Progenitor cell of endocrine pancreas (in vitro differentiated cells): ENCODE measurements at regions not wholly inside any gene's neighbourhood (a gene's known extent, or its start where the extent isn't known, plus 50 kb on each side); places are given as distances from the start of the nearest gene placed in this dataset.

ENCODE experiments used
- DNase-seq: peaks from one replicate; pipeline ENCODE4 v3.0.0; 2021; ENCODE audit warnings: low spot score; ENCODE audit not compliant: unreplicated experiment
- H3K27ac Mint-ChIP-seq: 2 replicates; pipeline ENCODE4 v1.8.0; 2021; ENCODE audit warnings: mild to moderate bottlenecking, moderate library complexity, mixed read lengths
- H3K27me3 Mint-ChIP-seq: 2 replicates; pipeline ENCODE4 v1.8.0; 2021; ENCODE audit warnings: mixed read lengths
- H3K36me3 Mint-ChIP-seq: 2 replicates; pipeline ENCODE4 v1.8.0; 2022; ENCODE audit warnings: mixed read lengths; ENCODE audit not compliant: insufficient read depth
- H3K4me1 Mint-ChIP-seq: 2 replicates; pipeline ENCODE4 v1.8.0; 2021; ENCODE audit warnings: low read depth, mixed read lengths
- H3K4me3 Mint-ChIP-seq: 2 replicates; pipeline ENCODE4 v1.8.0; 2021; ENCODE audit warnings: low read depth, mild to moderate bottlenecking, moderate library complexity, mixed read lengths
- H3K9me3 Mint-ChIP-seq: 2 replicates; pipeline ENCODE4 v1.8.0; 2021; ENCODE audit warnings: low read depth, mixed read lengths
- TF ChIP-seq, protein P1 (sequence below): fragments of 200-600 bp; sonication (generic); IDR thresholded peaks from one replicate; pipeline ENCODE4 v1.5.0; 2021; ENCODE audit warnings: antibody characterized with exemption, mild to moderate bottlenecking; ENCODE audit not compliant: unreplicated experiment

DNA sequence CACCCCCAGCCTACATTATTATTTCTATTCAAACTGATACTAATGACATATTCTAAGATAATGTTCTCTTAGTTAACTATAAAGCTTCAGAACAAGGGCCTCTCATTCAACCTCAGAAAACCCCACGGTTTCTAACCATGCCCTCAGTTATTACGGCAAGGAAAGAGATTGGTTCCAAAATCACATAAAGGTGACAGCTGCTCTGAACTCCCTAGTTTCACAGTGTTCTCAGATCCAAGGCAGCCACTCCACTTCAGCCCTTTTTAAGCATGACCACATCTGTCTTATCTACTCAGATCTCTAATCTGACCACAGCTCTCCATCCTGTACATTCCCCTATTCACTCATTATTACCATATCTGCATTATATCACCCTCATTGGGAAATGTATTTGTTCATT lies 98.8 kb upstream of the CEP85L start:
- Mint-ChIP-seq H3K27me3 (no peaks in the 10 kb centered on the region), H3K9me3 (no peaks in the 10 kb centered on the region), H3K27ac (no peak overlapping the region), H3K4me1 (peaks cover 7% of the 10 kb centered on the region), H3K4me3 (no peak overlapping the region), H3K36me3 (no peaks in the 10 kb centered on the region)
- no peak for DNase-seq
- TF ChIP-seq, protein P1, sequence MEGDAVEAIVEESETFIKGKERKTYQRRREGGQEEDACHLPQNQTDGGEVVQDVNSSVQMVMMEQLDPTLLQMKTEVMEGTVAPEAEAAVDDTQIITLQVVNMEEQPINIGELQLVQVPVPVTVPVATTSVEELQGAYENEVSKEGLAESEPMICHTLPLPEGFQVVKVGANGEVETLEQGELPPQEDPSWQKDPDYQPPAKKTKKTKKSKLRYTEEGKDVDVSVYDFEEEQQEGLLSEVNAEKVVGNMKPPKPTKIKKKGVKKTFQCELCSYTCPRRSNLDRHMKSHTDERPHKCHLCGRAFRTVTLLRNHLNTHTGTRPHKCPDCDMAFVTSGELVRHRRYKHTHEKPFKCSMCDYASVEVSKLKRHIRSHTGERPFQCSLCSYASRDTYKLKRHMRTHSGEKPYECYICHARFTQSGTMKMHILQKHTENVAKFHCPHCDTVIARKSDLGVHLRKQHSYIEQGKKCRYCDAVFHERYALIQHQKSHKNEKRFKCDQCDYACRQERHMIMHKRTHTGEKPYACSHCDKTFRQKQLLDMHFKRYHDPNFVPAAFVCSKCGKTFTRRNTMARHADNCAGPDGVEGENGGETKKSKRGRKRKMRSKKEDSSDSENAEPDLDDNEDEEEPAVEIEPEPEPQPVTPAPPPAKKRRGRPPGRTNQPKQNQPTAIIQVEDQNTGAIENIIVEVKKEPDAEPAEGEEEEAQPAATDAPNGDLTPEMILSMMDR: no peak

DNA sequence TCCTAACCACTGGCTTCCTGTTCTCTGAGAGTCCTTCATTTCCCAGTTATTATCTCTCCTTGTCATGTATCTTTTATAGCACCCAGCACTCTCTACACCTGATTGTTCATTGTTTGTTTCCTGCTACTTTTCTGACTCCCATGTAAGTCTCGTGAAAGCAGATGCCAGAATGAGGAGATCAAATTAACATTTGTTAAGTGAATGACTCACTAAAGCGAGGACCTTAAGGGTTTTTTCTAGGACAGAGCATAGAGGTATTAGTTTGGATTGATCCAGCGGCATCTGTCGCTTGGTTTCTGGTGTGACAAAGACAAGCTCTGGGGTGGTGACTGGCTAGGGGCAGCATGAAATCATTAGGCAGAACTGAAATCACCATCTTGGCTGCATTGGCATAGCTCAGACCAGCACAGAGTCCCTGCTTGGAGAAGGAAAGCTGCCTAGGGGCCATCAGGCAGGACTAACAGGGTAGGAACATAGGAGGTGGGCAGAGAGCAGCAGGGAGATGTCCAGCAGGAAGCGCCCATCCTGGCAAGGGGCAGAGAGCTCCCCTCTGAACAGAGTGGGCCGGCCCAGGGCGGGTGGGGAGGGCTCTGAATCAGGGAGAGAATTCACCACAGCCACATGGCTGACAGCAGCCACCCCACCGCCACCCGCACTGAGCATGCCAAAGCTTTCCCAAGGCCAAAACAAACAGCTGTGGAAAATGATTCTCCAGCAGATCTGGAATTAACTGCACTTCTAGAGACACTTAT lies 97.1 kb upstream of the CEP85L start:
- Mint-ChIP-seq H3K36me3 (no peaks in the 10 kb centered on the region), H3K27me3 (peaks cover 6% of the 10 kb centered on the region), H3K4me1 (peaks cover 7% of the 10 kb centered on the region), H3K4me3 (no peak overlapping the region), H3K27ac (peak overlapping the region; percentile 81), H3K9me3 (no peaks in the 10 kb centered on the region)
- TF ChIP-seq, protein P1: no peak
- DNase-seq: no peak

DNA sequence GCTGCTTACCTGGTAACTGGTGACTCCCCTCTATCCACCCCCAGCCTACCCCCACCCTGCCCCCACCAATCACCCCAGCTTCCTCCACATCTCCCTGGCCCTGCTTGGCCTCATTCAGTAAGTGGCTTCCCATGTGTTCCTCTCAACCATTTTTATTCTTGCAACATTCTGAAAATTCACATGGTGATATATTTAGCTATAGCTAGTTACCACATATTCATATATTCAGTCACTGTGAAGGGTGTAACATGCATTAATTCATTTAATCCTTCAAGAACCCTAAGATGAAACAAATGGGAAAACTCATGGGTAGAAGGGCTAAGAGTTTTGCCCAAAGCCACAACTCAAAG lies 95.4 kb upstream of the CEP85L start:
- Mint-ChIP-seq H3K36me3 (no peaks in the 10 kb centered on the region), H3K4me3 (no peak overlapping the region), H3K9me3 (no peaks in the 10 kb centered on the region), H3K27me3 (peaks cover 6% of the 10 kb centered on the region), H3K4me1 (peaks cover 7% of the 10 kb centered on the region), H3K27ac (no peak overlapping the region)
- no peak for DNase-seq
- TF ChIP-seq, protein P1: no peak

DNA sequence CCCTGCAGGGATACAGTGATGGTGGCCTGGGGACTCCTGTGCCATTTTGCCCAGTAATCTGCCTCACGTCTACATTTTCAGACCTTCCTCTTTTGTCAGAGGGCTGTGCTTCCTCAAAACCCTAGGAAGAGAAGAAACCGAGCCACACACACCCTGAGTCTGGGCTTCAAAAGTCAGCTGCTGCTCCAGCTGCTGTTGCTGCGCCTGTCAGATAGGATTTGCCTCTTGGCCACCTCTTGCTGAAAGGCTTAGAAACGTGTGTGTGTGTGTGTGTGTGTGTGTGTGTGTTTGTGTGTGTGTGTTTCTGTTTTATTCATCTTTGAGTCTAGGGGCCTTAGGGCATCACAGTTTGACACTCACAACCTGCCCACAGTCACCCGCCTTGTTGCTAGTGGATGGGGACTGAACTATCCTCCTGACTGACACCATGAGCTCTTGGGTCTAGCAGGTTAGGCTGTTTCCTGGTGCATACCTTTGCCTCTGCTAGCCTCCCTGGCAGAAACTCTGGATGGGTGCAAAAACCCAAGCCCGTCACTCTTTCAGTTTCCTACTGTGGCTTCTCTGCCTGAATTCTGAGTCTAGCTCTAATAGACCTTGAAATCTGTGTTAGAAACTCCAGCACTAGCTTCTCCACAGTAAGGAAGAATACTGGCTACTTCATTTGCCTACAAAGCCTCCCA lies 94.9 kb upstream of the CEP85L start:
- H3K9me3 Mint-ChIP-seq: no peaks in the 10 kb centered on the region
- no peaks in the 10 kb centered on the region for H3K36me3 Mint-ChIP-seq
- H3K4me1 Mint-ChIP-seq: peaks cover 7% of the 10 kb centered on the region
- TF ChIP-seq, protein P1: no peak
- no peak for DNase-seq
- no peak overlapping the region for H3K27ac Mint-ChIP-seq
- H3K4me3 Mint-ChIP-seq: no peak overlapping the region
- H3K27me3 Mint-ChIP-seq: peaks cover 6% of the 10 kb centered on the region

DNA sequence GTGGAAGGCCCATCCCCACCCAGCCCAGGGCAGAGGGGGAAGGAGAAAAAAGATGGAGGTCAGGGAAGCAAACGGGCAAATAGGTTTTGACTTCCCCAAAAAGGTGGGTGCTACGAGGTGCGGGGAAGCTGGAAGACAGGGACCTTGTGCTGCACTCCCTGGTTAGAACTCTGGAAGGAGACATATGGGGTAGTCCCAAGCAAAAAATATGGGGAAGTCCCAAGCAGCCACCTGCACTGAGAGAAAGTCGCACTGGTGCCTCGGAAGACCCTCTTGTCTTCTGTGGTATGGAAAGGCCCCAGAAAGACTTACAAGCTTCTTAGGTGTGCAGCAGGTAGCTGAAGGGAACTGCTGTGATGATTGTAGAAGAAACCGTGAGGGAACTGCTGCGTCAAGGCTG lies 93.8 kb upstream of the CEP85L start:
- Mint-ChIP-seq H3K27me3 (peaks cover 6% of the 10 kb centered on the region), H3K27ac (no peak overlapping the region), H3K36me3 (no peaks in the 10 kb centered on the region), H3K9me3 (no peaks in the 10 kb centered on the region), H3K4me3 (no peak overlapping the region), H3K4me1 (peaks cover 7% of the 10 kb centered on the region)
- TF ChIP-seq, protein P1: no peak
- DNase-seq: no peak
